IMR-90 (cell line): ENCODE measurements at regions not wholly inside any gene's neighbourhood (a gene's known extent, or its start where the extent isn't known, plus 50 kb on each side); places are given as distances from the start of the nearest gene placed in this dataset.

Source experiments
- ATAC-seq: fragments of 200-7000 bp; cut with Tn5 transposase; 2 replicates; pipeline ENCODE4 v1.9.1; 2020; ENCODE audit warnings: low read depth, mild to moderate bottlenecking, moderate library complexity
- BruUV-seq: library from RNA; stranded (reverse); fragments of 400-500 nt; replicated peaks from 2 replicates; lab custom pipeline; 2021; lab: Mats Ljungman, UMichigan
- CTCF ChIA-PET: fragments of 300-600 bp; formaldehyde crosslinking; extraction: SDS; loops from one replicate; lab custom pipeline; 2021; ENCODE audit warnings: antibody characterized with exemption; lab: Yijun Ruan, JAX
- POLR2A ChIA-PET: fragments of 300-600 bp; sonication (Branson Sonifier 250); formaldehyde crosslinking; loops from one replicate; lab custom pipeline; 2022; ENCODE audit warnings: antibody characterized with exemption; ENCODE audit not compliant: unreplicated experiment; lab: Charles Lee
- DNase-seq: peaks from one replicate; pipeline ENCODE4 v3.0.0; 2013
- H2AFZ ChIP-seq: replicated peaks from 2 replicates; pipeline ENCODE3; 2013; ENCODE audit warnings: low read length, mild to moderate bottlenecking; ENCODE audit not compliant: poor library complexity
- H2AK5ac ChIP-seq: 2 replicates; pipeline ENCODE4 v1.6.1; 2013; ENCODE audit warnings: low read depth, low read length, inconsistent platforms
- H2AK9ac ChIP-seq: replicated peaks from 2 replicates; pipeline ENCODE3; 2013; ENCODE audit warnings: mild to moderate bottlenecking, low read depth, low read length, moderate library complexity; ENCODE audit not compliant: poor library complexity
- H2BK120ac ChIP-seq: 2 replicates; pipeline ENCODE4 v1.6.1; 2013; ENCODE audit warnings: low read depth, low read length, inconsistent platforms
- H2BK15ac ChIP-seq: 3 replicates; pipeline ENCODE4 v1.6.1; 2013; ENCODE audit warnings: low read depth, low read length, inconsistent platforms
- H2BK20ac ChIP-seq: 2 replicates; pipeline ENCODE4 v1.6.1; 2013; ENCODE audit warnings: low read depth, mild to moderate bottlenecking, inconsistent platforms, low read length, moderate library complexity
- H2BK5ac ChIP-seq: 2 replicates; pipeline ENCODE4 v1.6.1; 2013; ENCODE audit warnings: mild to moderate bottlenecking, low read depth, low read length, inconsistent platforms; ENCODE audit not compliant: poor library complexity, severe bottlenecking
- H3K14ac ChIP-seq: replicated peaks from 2 replicates; pipeline ENCODE4 v1.6.1; 2013; ENCODE audit warnings: low read depth, low read length, inconsistent platforms
- H3K18ac ChIP-seq: 2 replicates; pipeline ENCODE4 v1.6.1; 2013; ENCODE audit warnings: low read depth, low read length, control low read depth
- H3K23ac ChIP-seq: 2 replicates; pipeline ENCODE4 v1.6.1; 2013; ENCODE audit warnings: low read depth, low read length, inconsistent platforms
- H3K27ac ChIP-seq: 2 replicates; pipeline ENCODE4 v1.5.1; 2013; ENCODE audit warnings: mild to moderate bottlenecking, control low read depth, low read length; ENCODE audit not compliant: insufficient read depth
- H3K27me3 ChIP-seq: 2 replicates; pipeline ENCODE4 v1.6.1; 2013; ENCODE audit warnings: low read length; ENCODE audit not compliant: control insufficient read depth, insufficient read depth
- H3K36me3 ChIP-seq: 2 replicates; pipeline ENCODE4 v1.6.1; 2013; ENCODE audit warnings: low read length, mixed read lengths; ENCODE audit not compliant: control insufficient read depth, insufficient read depth
- H3K4ac ChIP-seq: 2 replicates; pipeline ENCODE4 v1.6.1; 2013; ENCODE audit warnings: low read depth, low read length, inconsistent platforms
- H3K4me1 ChIP-seq: 2 replicates; pipeline ENCODE4 v1.6.1; 2013; ENCODE audit warnings: low read length, mixed read lengths; ENCODE audit not compliant: control insufficient read depth, insufficient read depth
- H3K4me2 ChIP-seq: 2 replicates; pipeline ENCODE4 v1.6.1; 2013; ENCODE audit warnings: low read depth, mild to moderate bottlenecking, control low read depth, low read length, moderate library complexity
- H3K4me3 ChIP-seq: 2 replicates; pipeline ENCODE4 v1.5.1; 2013; ENCODE audit warnings: low read depth, mild to moderate bottlenecking, control low read depth, low read length, moderate library complexity; ENCODE audit not compliant: insufficient read depth
- H3K56ac ChIP-seq: 2 replicates; pipeline ENCODE4 v1.6.1; 2013; ENCODE audit warnings: low read length, inconsistent platforms; ENCODE audit not compliant: insufficient read depth; ENCODE audit errors: extremely low read depth
- H3K79me1 ChIP-seq, 2 experiments: 2 replicates each; pipeline ENCODE4 v1.6.1; 2013; ENCODE audit warnings: low read length in 2 of 2, inconsistent platforms in 1 of 2, low read depth in 1 of 2
- H3K9ac ChIP-seq: 2 replicates; pipeline ENCODE4 v1.6.1; 2013; ENCODE audit warnings: low read depth, low read length, control low read depth
- H3K9me1 ChIP-seq: 2 replicates; pipeline ENCODE4 v1.6.1; 2013; ENCODE audit warnings: low read length, inconsistent platforms; ENCODE audit not compliant: insufficient read depth
- H3K9me3 ChIP-seq: 2 replicates; pipeline ENCODE4 v1.6.1; 2013; ENCODE audit warnings: low read length; ENCODE audit not compliant: control insufficient read depth, insufficient read depth
- H4K20me1 ChIP-seq: 2 replicates; pipeline ENCODE4 v1.6.1; 2013; ENCODE audit warnings: low read length, inconsistent platforms; ENCODE audit not compliant: insufficient read depth
- H4K5ac ChIP-seq: 2 replicates; pipeline ENCODE4 v1.6.1; 2013; ENCODE audit warnings: mild to moderate bottlenecking, low read depth, low read length, control low read depth
- H4K8ac ChIP-seq, 2 experiments: 2 replicates each; pipeline ENCODE4 v1.6.1; 2013; ENCODE audit warnings: low read depth in 2 of 2, low read length in 2 of 2, control low read depth in 1 of 2, inconsistent platforms in 1 of 2
- H4K91ac ChIP-seq: 2 replicates; pipeline ENCODE4 v1.6.1; 2013; ENCODE audit warnings: low read depth, low read length, inconsistent platforms; ENCODE audit not compliant: insufficient read depth
- BHLHE40 ChIP-seq: fragments of 150-350 bp; IDR thresholded peaks from 2 replicates; pipeline ENCODE4 v1.6.1; 2016; ENCODE audit warnings: mild to moderate bottlenecking, low read depth, low read length
- CEBPB ChIP-seq: IDR thresholded peaks from 2 replicates; pipeline ENCODE4 v1.6.1; 2012; ENCODE audit warnings: low read depth, low read length, improper control_type of control experiment
- CHD1 ChIP-seq: IDR thresholded peaks from 2 replicates; pipeline ENCODE4 v1.6.1; 2012; ENCODE audit warnings: low read depth, low read length, improper control_type of control experiment
- FOS ChIP-seq: fragments of 150-350 bp; IDR thresholded peaks from 2 replicates; pipeline ENCODE4 v1.6.1; 2016; ENCODE audit warnings: low read depth, low read length
- MAFK ChIP-seq: IDR thresholded peaks from 2 replicates; pipeline ENCODE4 v1.6.1; 2012; ENCODE audit warnings: low read depth, low read length, improper control_type of control experiment
- MAZ ChIP-seq: IDR thresholded peaks from 2 replicates; pipeline ENCODE4 v1.6.1; 2012; ENCODE audit warnings: low read depth, mild to moderate bottlenecking, low read length, improper control_type of control experiment, moderate library complexity, borderline replicate concordance
- MXI1 ChIP-seq: IDR thresholded peaks from 2 replicates; pipeline ENCODE4 v1.6.1; 2012; ENCODE audit warnings: low read depth, mild to moderate bottlenecking, low read length, moderate library complexity, borderline replicate concordance
- NFE2L2 ChIP-seq: fragments of 150-350 bp; IDR thresholded peaks from 2 replicates; pipeline ENCODE4 v1.6.1; 2016; ENCODE audit warnings: low read depth, mild to moderate bottlenecking, low read length
- POLR2A ChIP-seq: IDR thresholded peaks from 2 replicates; pipeline ENCODE4 v1.6.1; 2012; ENCODE audit warnings: mild to moderate bottlenecking, low read depth, low read length
- RAD21 ChIP-seq: IDR thresholded peaks from 2 replicates; pipeline ENCODE4 v1.6.1; 2012; ENCODE audit warnings: low read length, improper control_type of control experiment
- RCOR1 ChIP-seq: IDR thresholded peaks from 2 replicates; pipeline ENCODE4 v1.6.1; 2012; ENCODE audit warnings: mild to moderate bottlenecking, low read length, improper control_type of control experiment; ENCODE audit not compliant: insufficient replicate concordance
- RFX5 ChIP-seq: IDR thresholded peaks from 2 replicates; pipeline ENCODE4 v1.8.0; 2012; ENCODE audit warnings: low read depth, mild to moderate bottlenecking, low read length, moderate library complexity
- SMC3 ChIP-seq: fragments of 150-350 bp; IDR thresholded peaks from 2 replicates; pipeline ENCODE4 v1.6.1; 2016; ENCODE audit warnings: low read depth, mild to moderate bottlenecking, antibody characterized with exemption, low read length, moderate library complexity
- WGBS, 2 experiments: methylation state at CpG; one replicate each; pipeline versions ENCODE4 v1.1.5 to v1.1.7; 2013; ENCODE audit warnings: missing lambda C conversion rate in 2 of 2; ENCODE audit not compliant: insufficient read length in 1 of 2; ENCODE audit errors: extremely low coverage in 2 of 2; 5-methylcytosine and 5-hydroxymethylcytosine counted together
- dilution Hi-C: fragments of 300-500 bp; cut with HindIII; formaldehyde crosslinking; loops from one replicate; pipeline ENCODE4 v1.14.3; 2018; ENCODE audit warnings: low sequenced_read_pairs; ENCODE audit not compliant: unreplicated experiment
- in situ Hi-C: fragments of 300-500 bp; cut with MboI; formaldehyde crosslinking; loops from 3 replicates; pipeline ENCODE4 v1.14.3; 2019; ENCODE audit warnings: low sequenced_read_pairs, inconsistent platforms, mixed read lengths
- intact Hi-C: fragments of 100-400 bp; cut with micrococcal nuclease; formaldehyde crosslinking; loops from 2 replicates; pipeline ENCODE4 v1.10.0; 2022
- TF ChIP-seq, protein P1 (sequence below): fragments of 150-350 bp; IDR thresholded peaks from 2 replicates; pipeline ENCODE4 v1.6.1; 2016; ENCODE audit warnings: low read depth, mild to moderate bottlenecking, low read length, moderate library complexity, borderline replicate concordance
- TF ChIP-seq, protein P2 (sequence below): conservative IDR thresholded peaks from 2 replicates; pipeline ENCODE4 v1.5.1; 2012; ENCODE audit warnings: mild to moderate bottlenecking, low read depth, low read length, improper control_type of control experiment
- TF ChIP-seq, protein P3 (sequence below): fragments of 150-350 bp; IDR thresholded peaks from 2 replicates; pipeline ENCODE4 v1.6.1; 2017; ENCODE audit warnings: mild to moderate bottlenecking, antibody characterized with exemption, low read length, low read depth

DNA sequence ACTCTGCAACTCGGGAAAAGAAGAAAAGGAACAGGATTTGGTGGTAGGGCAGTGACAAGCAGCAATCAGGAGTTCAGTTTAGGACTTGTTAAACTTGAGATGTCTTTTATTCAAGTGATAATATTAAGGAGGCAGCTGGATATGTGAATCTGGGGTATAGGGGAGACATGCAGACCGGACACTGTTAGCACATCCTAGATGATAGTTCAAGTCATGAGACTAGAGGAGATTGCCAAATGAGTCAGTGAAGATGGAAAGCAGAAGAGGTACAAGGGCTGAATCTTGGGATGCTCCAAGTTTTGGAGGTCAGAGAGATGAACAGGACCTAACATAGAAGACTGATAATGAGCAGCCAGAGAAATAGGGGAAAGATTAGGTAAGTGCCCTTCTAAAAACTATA, 69.5 kb upstream of the PSME4 start:
- dilution Hi-C loops = no loop called here
- in situ Hi-C loops = no loop called here
- no peak overlapping the region for H2BK120ac ChIP-seq
- no peak overlapping the region for H3K4me3 ChIP-seq
- no peaks in the 10 kb centered on the region for H4K20me1 ChIP-seq
- BruUV-seq = no TSS peak
- H3K14ac ChIP-seq = no peak overlapping the region
- no peak overlapping the region for H3K27ac ChIP-seq
- H2BK20ac ChIP-seq = no peak overlapping the region
- no peak overlapping the region for H3K4me2 ChIP-seq
- H2AFZ ChIP-seq = no peak overlapping the region
- no peak overlapping the region for H4K8ac ChIP-seq
- intact Hi-C loops = no loop called here
- DNase-seq (no peak), ATAC-seq (no peak)
- H4K5ac ChIP-seq = no peak overlapping the region
- peaks cover 8% of the 10 kb centered on the region for H3K4me1 ChIP-seq
- no peak overlapping the region for H3K9ac ChIP-seq
- H3K4ac ChIP-seq = no peak overlapping the region
- no peak overlapping the region for H3K56ac ChIP-seq
- 86% methylated on average over 2 of the region's 2 CpGs; no CpG with 5 or more reads in 1 of the 2 experiments for WGBS, 2 experiments
- POLR2A ChIA-PET = no interaction called here
- no peak for TF ChIP-seq RAD21
- no peak for TF ChIP-seq CEBPB
- no peak for TF ChIP-seq POLR2A
- no peak for TF ChIP-seq FOS
- TF ChIP-seq, protein P1, sequence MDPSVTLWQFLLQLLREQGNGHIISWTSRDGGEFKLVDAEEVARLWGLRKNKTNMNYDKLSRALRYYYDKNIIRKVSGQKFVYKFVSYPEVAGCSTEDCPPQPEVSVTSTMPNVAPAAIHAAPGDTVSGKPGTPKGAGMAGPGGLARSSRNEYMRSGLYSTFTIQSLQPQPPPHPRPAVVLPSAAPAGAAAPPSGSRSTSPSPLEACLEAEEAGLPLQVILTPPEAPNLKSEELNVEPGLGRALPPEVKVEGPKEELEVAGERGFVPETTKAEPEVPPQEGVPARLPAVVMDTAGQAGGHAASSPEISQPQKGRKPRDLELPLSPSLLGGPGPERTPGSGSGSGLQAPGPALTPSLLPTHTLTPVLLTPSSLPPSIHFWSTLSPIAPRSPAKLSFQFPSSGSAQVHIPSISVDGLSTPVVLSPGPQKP = no peak
- TF ChIP-seq, protein P2, sequence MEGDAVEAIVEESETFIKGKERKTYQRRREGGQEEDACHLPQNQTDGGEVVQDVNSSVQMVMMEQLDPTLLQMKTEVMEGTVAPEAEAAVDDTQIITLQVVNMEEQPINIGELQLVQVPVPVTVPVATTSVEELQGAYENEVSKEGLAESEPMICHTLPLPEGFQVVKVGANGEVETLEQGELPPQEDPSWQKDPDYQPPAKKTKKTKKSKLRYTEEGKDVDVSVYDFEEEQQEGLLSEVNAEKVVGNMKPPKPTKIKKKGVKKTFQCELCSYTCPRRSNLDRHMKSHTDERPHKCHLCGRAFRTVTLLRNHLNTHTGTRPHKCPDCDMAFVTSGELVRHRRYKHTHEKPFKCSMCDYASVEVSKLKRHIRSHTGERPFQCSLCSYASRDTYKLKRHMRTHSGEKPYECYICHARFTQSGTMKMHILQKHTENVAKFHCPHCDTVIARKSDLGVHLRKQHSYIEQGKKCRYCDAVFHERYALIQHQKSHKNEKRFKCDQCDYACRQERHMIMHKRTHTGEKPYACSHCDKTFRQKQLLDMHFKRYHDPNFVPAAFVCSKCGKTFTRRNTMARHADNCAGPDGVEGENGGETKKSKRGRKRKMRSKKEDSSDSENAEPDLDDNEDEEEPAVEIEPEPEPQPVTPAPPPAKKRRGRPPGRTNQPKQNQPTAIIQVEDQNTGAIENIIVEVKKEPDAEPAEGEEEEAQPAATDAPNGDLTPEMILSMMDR = no peak
- TF ChIP-seq RCOR1 = no peak
- no peak for TF ChIP-seq BHLHE40
- no peak for TF ChIP-seq CHD1
- TF ChIP-seq NFE2L2 = no peak
- TF ChIP-seq RFX5 = no peak
- TF ChIP-seq MAZ = no peak
- no peak for TF ChIP-seq MAFK
- TF ChIP-seq MXI1 = no peak
- TF ChIP-seq SMC3 = no peak
- TF ChIP-seq, protein P3, sequence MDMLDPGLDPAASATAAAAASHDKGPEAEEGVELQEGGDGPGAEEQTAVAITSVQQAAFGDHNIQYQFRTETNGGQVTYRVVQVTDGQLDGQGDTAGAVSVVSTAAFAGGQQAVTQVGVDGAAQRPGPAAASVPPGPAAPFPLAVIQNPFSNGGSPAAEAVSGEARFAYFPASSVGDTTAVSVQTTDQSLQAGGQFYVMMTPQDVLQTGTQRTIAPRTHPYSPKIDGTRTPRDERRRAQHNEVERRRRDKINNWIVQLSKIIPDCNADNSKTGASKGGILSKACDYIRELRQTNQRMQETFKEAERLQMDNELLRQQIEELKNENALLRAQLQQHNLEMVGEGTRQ = no peak
- H3K9me1 ChIP-seq = peaks cover 5% of the 10 kb centered on the region; the same call in 1 of the 2 replicates
- no peak overlapping the region for H2AK5ac ChIP-seq
- no peaks in the 10 kb centered on the region for H3K36me3 ChIP-seq
- peaks cover 0 to 4% of the 10 kb centered on the region in 2 experiments; a peak in 1 of 4 replicates for H3K79me1 ChIP-seq
- H4K91ac ChIP-seq = no peak overlapping the region
- H3K23ac ChIP-seq = peak overlapping the region; percentile 72; the same call in 1 of the 2 replicates
- no peak overlapping the region for H3K18ac ChIP-seq
- CTCF ChIA-PET = interaction anchor here (0.6 kb wide), 1 partner anchor 13 kb away, joined by 3 read pairs; no protein-coding TSS in a partner anchor
- no peak overlapping the region for H2AK9ac ChIP-seq
- H2BK15ac ChIP-seq = no peak overlapping the region
- H2BK5ac ChIP-seq = no peak overlapping the region
- H3K9me3 ChIP-seq = peaks cover 3% of the 10 kb centered on the region; the same call in 1 of the 2 replicates
- no peaks in the 10 kb centered on the region for H3K27me3 ChIP-seq
